Endodermal cell (in vitro differentiated cells): ENCODE measurements at regions not wholly inside any gene's neighbourhood (a gene's known extent, or its start where the extent isn't known, plus 50 kb on each side); places are given as distances from the start of the nearest gene placed in this dataset. TPM values are rescaled to one million over a fixed set of nuclear protein-coding genes. Genes with fewer than 3 reads are reported as not detected.

ENCODE experiments used
- DNase-seq: peaks from one replicate; pipeline ENCODE4 v3.0.0-alpha.2; 2017
- H3K27ac ChIP-seq: 2 replicates; pipeline ENCODE4 v1.5.1; 2013; ENCODE audit warnings: mild to moderate bottlenecking, low read depth, low read length, moderate library complexity
- H3K27me3 ChIP-seq: 2 replicates; pipeline ENCODE4 v1.6.1; 2013; ENCODE audit warnings: mild to moderate bottlenecking, low read length, moderate library complexity; ENCODE audit not compliant: insufficient read depth, control insufficient read depth, poor library complexity, severe bottlenecking
- H3K36me3 ChIP-seq: 2 replicates; pipeline ENCODE4 v1.7.0; 2013; ENCODE audit warnings: mild to moderate bottlenecking, low read length, moderate library complexity; ENCODE audit not compliant: control insufficient read depth, insufficient read depth
- H3K4me1 ChIP-seq: one replicate; pipeline ENCODE4 v1.7.0; 2013; ENCODE audit warnings: low read length; ENCODE audit not compliant: control insufficient read depth, insufficient read depth
- H3K4me3 ChIP-seq: 2 replicates; pipeline ENCODE4 v1.5.1; 2013; ENCODE audit warnings: mild to moderate bottlenecking, low read length, moderate library complexity
- H3K9ac ChIP-seq: 2 replicates; pipeline ENCODE4 v1.6.1; 2013; ENCODE audit warnings: mild to moderate bottlenecking, low read length, moderate library complexity; ENCODE audit not compliant: poor library complexity, severe bottlenecking; ENCODE audit errors: extremely low read depth
- H3K9me3 ChIP-seq: 2 replicates; pipeline ENCODE4 v1.6.1; 2013; ENCODE audit warnings: mild to moderate bottlenecking, low read length, moderate library complexity; ENCODE audit not compliant: control insufficient read depth
- H3K27ac Mint-ChIP-seq: 2 replicates; pipeline ENCODE4 v1.8.0; 2020; ENCODE audit warnings: mixed read lengths
- H3K27me3 Mint-ChIP-seq: 2 replicates; pipeline ENCODE4 v1.8.0; 2021; ENCODE audit warnings: mild to moderate bottlenecking, mixed read lengths; ENCODE audit not compliant: insufficient read depth
- H3K36me3 Mint-ChIP-seq: 2 replicates; pipeline ENCODE4 v1.8.0; 2020; ENCODE audit warnings: low read depth, mixed read lengths
- H3K4me1 Mint-ChIP-seq: 2 replicates; pipeline ENCODE4 v1.8.0; 2020; ENCODE audit warnings: mixed read lengths
- H3K4me3 Mint-ChIP-seq: 2 replicates; pipeline ENCODE4 v1.8.0; 2020; ENCODE audit warnings: mild to moderate bottlenecking, moderate library complexity, mixed read lengths
- H3K9me3 Mint-ChIP-seq: 2 replicates; pipeline ENCODE4 v1.8.0; 2020; ENCODE audit warnings: mild to moderate bottlenecking, mixed read lengths
- WGBS, 2 experiments: methylation state at CpG; one replicate each; pipeline versions ENCODE4 v1.1.5 to v1.1.7; 2013; ENCODE audit warnings: missing lambda C conversion rate in 2 of 2, mixed read lengths in 1 of 2; ENCODE audit not compliant: insufficient coverage in 1 of 2, insufficient read length in 1 of 2; 5-methylcytosine and 5-hydroxymethylcytosine counted together
- microRNA-seq: library from miRNA; unstranded; fragments of <30 nt; microRNA quantifications from one replicate; pipeline ENCODE4 v1.2.0, GENCODE V29; 2020; ENCODE audit warnings: borderline microRNAs expressed
- TF ChIP-seq, protein P1 (sequence below): fragments of 200-600 bp; sonication (generic); conservative IDR thresholded peaks from 2 replicates; pipeline ENCODE4 v1.5.0; 2021; ENCODE audit warnings: antibody characterized with exemption, mild to moderate bottlenecking

- H3K9me3 ChIP-seq: peaks cover 27% of the 10 kb centered on the region
- Mint-ChIP-seq H3K4me1 (no peaks in the 10 kb centered on the region), H3K36me3 (peaks cover 10% of the 10 kb centered on the region), H3K27me3 (no peaks in the 10 kb centered on the region), H3K27ac (no peak overlapping the region), H3K4me3 (no peak overlapping the region), H3K9me3 (peaks cover 23% of the 10 kb centered on the region)
- H3K4me3 ChIP-seq: peak overlapping the region; percentile 17
- peaks cover 8% of the 10 kb centered on the region for H3K27me3 ChIP-seq
- DNase-seq: no peak
- no peak overlapping the region for H3K9ac ChIP-seq
- H3K27ac ChIP-seq: no peak overlapping the region
- no peaks in the 10 kb centered on the region for H3K36me3 ChIP-seq
- no peaks in the 10 kb centered on the region for H3K4me1 ChIP-seq
- TF ChIP-seq, protein P1, sequence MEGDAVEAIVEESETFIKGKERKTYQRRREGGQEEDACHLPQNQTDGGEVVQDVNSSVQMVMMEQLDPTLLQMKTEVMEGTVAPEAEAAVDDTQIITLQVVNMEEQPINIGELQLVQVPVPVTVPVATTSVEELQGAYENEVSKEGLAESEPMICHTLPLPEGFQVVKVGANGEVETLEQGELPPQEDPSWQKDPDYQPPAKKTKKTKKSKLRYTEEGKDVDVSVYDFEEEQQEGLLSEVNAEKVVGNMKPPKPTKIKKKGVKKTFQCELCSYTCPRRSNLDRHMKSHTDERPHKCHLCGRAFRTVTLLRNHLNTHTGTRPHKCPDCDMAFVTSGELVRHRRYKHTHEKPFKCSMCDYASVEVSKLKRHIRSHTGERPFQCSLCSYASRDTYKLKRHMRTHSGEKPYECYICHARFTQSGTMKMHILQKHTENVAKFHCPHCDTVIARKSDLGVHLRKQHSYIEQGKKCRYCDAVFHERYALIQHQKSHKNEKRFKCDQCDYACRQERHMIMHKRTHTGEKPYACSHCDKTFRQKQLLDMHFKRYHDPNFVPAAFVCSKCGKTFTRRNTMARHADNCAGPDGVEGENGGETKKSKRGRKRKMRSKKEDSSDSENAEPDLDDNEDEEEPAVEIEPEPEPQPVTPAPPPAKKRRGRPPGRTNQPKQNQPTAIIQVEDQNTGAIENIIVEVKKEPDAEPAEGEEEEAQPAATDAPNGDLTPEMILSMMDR: no peak
- 94 to 95% methylated on average over 6 to 7 of the region's 7 CpGs for WGBS, 2 experiments
Measured at GRCh38 chr6:132003516-132004178, 52.5 kb upstream of the CCN2 start.

Small RNA genes lying in the stretch of these regions (microRNA-seq; reads per million reads assigned to microRNA genes)
- not detected for gene MIR548AJ1
